Heart left ventricle (tissue), 13 donors: ENCODE measurements at regions not wholly inside any gene's neighbourhood (a gene's known extent, or its start where the extent isn't known, plus 50 kb on each side); places are given as distances from the start of the nearest gene placed in this dataset.

ENCODE experiments used
- CTCF ChIP-seq, 12 donors: fragments of 200-600 bp; sonication (generic) in 4 of 12; IDR thresholded peaks; one replicate each; pipeline versions ENCODE4 v1.5.0 to v1.8.0; 2018 to 2022; ENCODE audit warnings: antibody characterized with exemption in 12 of 12, mild to moderate bottlenecking in 5 of 12
- POLR2A ChIP-seq, 2 donors: fragments of 450-650 bp; IDR thresholded peaks; one replicate each; pipeline ENCODE4 v1.6.1; 2017; ENCODE audit warnings: antibody characterized with exemption in 2 of 2, mild to moderate bottlenecking in 2 of 2, moderate library complexity in 2 of 2
- donor health status: ischemic (EF 13 %, LVEDD 7.1; RV severe dilation, severe dysfunction).
- donor health status: DM: no; HTN: yes; CAD: no.
- donor health status: DM: no; HTN: no; CAD: no.
- donor health status: ischemic (EF 25% LVEDD 6.9; RV normal size, moderate dysfunction).
- donor health status: ischemic (EF 25% LVEDD 5.7; RV mildly dilated, moderate dysfunction).
- donor health status: ischemic (EF 35%, LVEDD 5.7; RV mildly dilated, moderate dysfunction).
- donor health status: nonischemic (EF 11% LVEDD 7.7; RV severe dilation, severe dysfunction).
- donor health status: DM: yes; HTN: yes; CAD: no.
- donor health status: PGD.
- donor health status: ischemic (EF 29% LVEDD 5.4; RV normal size, mild dysfunction).
- donor health status: nonischemic (EF 23%, LVEDD 6.1; RV moderate dilation, normal function).

DNA sequence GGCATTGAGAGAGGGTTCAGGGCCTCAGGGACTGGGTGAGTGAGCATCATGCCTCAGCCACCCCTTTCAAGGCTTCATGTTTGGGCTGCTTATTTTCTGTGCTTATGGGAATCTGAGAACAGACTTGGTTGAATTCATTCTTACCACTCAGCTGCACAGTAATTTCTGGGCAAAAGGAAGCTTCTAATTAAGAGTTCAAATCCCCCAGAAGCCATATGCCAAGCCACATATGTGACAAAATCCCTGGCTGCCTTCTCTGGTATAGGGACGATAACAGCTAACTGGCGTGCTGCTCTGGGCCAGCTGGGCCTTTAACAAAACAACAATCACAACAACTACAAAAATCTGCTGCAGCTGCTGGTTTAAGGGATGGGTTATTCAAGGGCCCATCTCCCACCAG is 181.0 kb upstream of the ANKRD28 start:
- no peak for TF ChIP-seq CTCF (IDR thresholded peaks at IDR 0.05)
- TF ChIP-seq POLR2A (IDR thresholded peaks at IDR 0.05): no peak
